Prostate gland (tissue), 2 donors: ENCODE measurements at regions not wholly inside any gene's neighbourhood (a gene's known extent, or its start where the extent isn't known, plus 50 kb on each side); places are given as distances from the start of the nearest gene placed in this dataset.

Experiments
- CTCF ChIP-seq, 4 experiments: fragments of 200-600 bp in 2 of 4; fragments of 450-650 bp in 2 of 4; sonication (generic) in 2 of 4; IDR thresholded peaks; 1 replicate in 3 of 4; 2 replicates in 1 of 4; pipeline ENCODE4 v1.5.1; 2016 to 2019; ENCODE audit warnings: antibody characterized with exemption in 4 of 4, mild to moderate bottlenecking in 2 of 4, moderate library complexity in 2 of 4
- POLR2A ChIP-seq: fragments of 450-650 bp; IDR thresholded peaks from one replicate; pipeline ENCODE4 v1.6.1; 2016; ENCODE audit warnings: antibody characterized with exemption, mild to moderate bottlenecking
- POLR2AphosphoS5 ChIP-seq: sonication (generic); formaldehyde crosslinking; IDR thresholded peaks from one replicate; pipeline ENCODE4 v1.6.1; 2017; ENCODE audit warnings: antibody characterized with exemption

GRCh38 chr10:4720463-4720862, 105.5 kb upstream of the AKR1E2 start:
- TF ChIP-seq CTCF (IDR thresholded peaks at IDR 0.05): no peak
- no peak for TF ChIP-seq POLR2AphosphoS5
- no peak for TF ChIP-seq POLR2A
